ENCODE measurements at regions not wholly inside any gene's neighbourhood (a gene's known extent, or its start where the extent isn't known, plus 50 kb on each side); places are given as distances from the start of the nearest gene placed in this dataset.

- TF ChIP-seq SMC3 (IDR thresholded peaks at IDR 0.05; ENCODE audit: low read depth, low read length) (no peak), POLR2A (IDR thresholded peaks at IDR 0.05; ENCODE audit: low read depth, low read length) (no peak), MAFK (IDR thresholded peaks at IDR 0.05; ENCODE audit: low read depth, low read length) (no peak), RFX5 (IDR thresholded peaks at IDR 0.05; ENCODE audit: low read depth, low read length) (no peak), RAD21 (IDR thresholded peaks at IDR 0.05; ENCODE audit: low read length) (no peak), FOS (IDR thresholded peaks at IDR 0.05; ENCODE audit: low read depth, low read length) (no peak), CHD1 (IDR thresholded peaks at IDR 0.05; ENCODE audit: low read depth, low read length) (no peak), MXI1 (IDR thresholded peaks at IDR 0.05; ENCODE audit: borderline replicate concordance, low read depth, low read length) (no peak), CEBPB (IDR thresholded peaks at IDR 0.05; ENCODE audit: low read depth, low read length) (no peak), ELK1 (IDR thresholded peaks at IDR 0.05; ENCODE audit: borderline replicate concordance, low read depth, low read length) (no peak), MAZ (IDR thresholded peaks at IDR 0.05; ENCODE audit: borderline replicate concordance, low read depth, low read length) (no peak), USF2 (IDR thresholded peaks at IDR 0.05; ENCODE audit: low read depth, low read length) (no peak), BHLHE40 (IDR thresholded peaks at IDR 0.05; ENCODE audit: low read depth, low read length) (no peak)
- TF ChIP-seq, protein P1, sequence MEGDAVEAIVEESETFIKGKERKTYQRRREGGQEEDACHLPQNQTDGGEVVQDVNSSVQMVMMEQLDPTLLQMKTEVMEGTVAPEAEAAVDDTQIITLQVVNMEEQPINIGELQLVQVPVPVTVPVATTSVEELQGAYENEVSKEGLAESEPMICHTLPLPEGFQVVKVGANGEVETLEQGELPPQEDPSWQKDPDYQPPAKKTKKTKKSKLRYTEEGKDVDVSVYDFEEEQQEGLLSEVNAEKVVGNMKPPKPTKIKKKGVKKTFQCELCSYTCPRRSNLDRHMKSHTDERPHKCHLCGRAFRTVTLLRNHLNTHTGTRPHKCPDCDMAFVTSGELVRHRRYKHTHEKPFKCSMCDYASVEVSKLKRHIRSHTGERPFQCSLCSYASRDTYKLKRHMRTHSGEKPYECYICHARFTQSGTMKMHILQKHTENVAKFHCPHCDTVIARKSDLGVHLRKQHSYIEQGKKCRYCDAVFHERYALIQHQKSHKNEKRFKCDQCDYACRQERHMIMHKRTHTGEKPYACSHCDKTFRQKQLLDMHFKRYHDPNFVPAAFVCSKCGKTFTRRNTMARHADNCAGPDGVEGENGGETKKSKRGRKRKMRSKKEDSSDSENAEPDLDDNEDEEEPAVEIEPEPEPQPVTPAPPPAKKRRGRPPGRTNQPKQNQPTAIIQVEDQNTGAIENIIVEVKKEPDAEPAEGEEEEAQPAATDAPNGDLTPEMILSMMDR (conservative IDR thresholded peaks at IDR 0.05; ENCODE audit: low read depth, low read length) = no peak
Observed at GRCh38 chr7:14974688-14975087, 72.1 kb upstream of the DGKB start.

All from IMR-90 (cell line).